RPMI7951 (cell line): ENCODE measurements at regions not wholly inside any gene's neighbourhood (a gene's known extent, or its start where the extent isn't known, plus 50 kb on each side); places are given as distances from the start of the nearest gene placed in this dataset.
A peak's percentile ranks its signal among the peaks of the same experiment; 100 is the strongest.

ENCODE experiments used
- DNase-seq: peaks from one replicate; pipeline ENCODE4 v3.0.0-alpha.2; 2012; ENCODE audit warnings: low read depth

DNA sequence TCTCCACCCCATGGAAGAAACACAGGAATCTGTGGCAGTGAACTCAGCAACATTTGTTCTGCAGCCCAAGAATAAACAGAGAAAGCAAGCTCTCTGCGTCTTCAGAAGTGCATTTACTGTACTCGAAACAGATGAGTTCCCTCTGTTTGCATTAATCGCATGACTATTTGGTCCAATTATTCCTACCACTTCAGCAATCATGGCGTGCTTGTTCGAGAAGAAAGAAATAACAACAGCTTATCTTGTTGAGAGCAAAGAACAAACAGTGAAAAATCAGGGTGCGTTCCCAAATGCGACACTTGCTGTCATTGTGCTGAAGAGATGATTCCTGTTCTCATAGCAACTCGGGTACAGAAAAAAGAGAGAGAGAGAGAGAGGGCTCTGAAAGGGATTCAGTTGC, 445.3 kb upstream of the MAF start:
- DNase-seq: no peak

DNA sequence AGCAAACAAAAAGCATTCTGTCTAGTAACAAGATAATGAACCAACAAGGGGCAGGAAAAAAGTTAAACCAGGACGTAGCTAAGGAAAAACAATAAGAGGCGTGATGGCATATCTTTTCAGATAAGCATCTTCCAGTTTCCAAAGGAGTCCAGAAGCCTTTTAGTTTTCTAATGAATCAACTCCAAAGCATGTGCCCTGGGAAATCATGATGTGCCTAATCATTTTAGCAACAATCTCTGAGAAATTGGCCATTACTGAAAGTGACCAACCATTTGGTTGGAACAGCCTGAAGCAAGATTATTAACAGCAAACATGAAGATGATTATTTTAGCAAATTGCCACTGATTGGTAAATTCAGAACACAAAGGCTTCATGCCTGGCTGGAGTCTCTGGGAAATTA, 440.9 kb upstream of the MAF start:
- peak; percentile 18 for DNase-seq

DNA sequence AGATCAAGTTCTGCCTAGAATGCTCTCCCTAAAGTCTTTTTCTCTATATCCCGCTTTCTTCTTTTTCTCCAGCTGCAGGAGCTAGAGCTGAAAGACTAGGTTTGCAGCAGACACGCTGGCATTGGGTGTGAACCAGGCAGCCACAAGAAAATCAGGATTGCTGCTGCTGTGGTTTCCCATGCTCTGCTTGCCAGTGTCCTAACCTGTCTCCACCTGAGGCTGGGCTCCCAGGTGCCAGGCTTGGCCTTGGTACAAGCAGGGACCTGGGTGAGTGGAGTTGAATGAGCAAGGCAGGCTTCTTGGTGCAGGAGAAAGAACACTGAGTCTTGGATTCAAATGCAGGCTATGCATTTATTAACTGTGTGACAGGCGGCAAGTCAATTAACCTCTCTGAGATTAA, 440.3 kb upstream of the MAF start:
- DNase-seq: no peak

DNA sequence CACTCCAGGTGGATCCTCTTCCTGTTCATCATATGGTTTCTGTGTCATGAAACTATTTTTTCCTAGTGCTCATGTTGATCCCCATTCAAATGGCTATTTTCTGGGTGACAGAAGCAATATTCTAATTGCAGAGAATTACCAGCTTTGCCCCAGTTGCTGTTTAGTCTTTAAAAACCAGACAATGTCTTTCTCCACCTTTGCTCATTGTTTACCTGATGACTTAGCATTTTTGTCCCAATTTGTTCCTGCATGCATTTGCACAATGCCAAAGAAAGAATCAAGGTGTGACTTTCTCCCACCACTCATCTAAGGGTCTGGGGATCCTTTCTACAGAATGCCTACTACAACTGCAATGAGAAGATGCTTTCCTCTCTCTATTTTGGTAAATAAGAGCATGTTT, 439.9 kb upstream of the MAF start:
- no peak for DNase-seq

DNA sequence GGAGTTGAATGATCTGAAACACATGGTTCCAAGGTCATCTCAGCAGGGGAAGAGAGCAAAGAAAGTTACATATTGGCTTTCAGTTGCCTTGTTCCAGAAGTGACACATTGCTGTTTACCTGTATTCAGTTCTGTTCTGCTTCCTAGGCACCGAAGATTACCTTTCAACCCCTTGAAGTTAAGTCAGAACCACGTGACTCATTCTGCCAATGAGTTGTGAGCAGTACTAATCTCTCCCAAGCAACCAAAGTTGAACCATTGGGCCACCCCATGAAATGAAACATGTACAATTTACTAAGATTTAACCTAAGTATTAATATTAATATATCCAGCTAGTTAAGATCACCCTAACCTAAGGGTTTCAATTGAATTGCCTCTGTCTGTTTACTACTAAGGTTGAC, 439.2 kb upstream of the MAF start:
- no peak for DNase-seq

DNA sequence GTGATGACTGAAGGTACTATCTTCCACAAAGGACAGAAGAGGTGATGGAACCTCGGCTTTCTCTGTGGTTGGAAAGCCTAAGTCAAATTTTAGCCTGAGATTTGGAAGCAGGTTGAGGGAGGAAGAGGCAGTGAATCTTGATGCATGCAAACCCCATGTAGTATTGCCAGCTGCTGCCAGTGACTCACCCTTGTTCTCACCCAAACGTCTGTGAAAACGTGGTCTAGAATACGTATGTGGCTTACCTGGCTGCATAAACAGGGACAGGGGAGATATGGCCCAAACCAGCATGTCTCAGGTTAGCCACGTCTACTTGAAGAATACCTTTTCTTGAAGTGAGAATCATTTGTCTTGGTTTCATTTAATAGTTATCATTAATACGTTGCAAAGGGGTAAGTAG, 438.0 kb upstream of the MAF start:
- no peak for DNase-seq

DNA sequence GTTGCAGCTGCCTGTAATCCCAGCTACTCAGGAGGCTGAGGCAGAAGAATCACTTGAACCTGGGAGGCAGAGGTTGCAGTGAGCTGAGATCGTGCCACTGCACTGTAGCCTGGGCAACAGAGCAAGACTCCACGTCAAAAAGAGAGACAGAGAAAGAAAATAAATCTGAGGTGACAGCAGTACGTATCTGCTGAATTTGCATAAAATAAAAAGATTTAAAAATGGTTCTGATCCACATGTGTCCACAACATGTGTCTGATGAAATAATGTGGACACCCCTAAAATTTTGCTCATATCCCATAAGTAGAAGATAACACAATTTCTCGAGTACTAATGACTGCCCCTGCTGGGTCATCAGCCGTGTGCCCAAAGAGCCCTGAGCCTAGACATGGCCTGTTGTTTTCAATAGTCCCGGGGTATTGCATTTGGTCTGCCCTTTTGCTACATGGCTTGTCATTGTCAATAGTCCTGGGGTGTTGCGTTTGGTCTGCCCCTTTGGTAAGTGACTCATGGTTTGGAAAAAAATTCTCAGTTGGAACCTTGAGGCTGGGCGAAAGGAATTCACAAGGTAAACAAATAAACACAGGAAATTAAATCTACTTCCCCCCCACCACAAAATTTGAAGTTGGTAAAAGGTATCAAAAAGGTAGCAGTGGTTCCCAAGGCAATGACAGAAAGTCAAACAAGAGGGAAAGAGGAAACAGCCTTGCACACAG, 434.6 kb upstream of the MAF start:
- no peak for DNase-seq

DNA sequence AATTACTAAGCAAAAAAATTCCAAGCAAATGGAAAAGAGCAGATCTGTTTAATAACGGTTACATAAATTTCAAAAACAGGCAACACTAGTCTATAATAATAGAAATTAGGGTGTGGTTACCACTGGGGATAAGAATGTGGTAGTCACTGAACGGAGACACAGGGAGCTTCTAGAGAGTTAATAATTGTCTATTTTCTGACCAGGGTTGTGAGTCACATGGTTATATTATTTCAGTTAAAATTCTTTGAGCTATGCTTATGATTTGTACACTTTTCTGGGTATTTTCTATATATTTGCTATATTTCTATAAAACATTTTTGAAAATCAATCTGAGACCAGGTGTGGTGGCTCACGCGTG, 433.9 kb upstream of the MAF start:
- DNase-seq: no peak

DNA sequence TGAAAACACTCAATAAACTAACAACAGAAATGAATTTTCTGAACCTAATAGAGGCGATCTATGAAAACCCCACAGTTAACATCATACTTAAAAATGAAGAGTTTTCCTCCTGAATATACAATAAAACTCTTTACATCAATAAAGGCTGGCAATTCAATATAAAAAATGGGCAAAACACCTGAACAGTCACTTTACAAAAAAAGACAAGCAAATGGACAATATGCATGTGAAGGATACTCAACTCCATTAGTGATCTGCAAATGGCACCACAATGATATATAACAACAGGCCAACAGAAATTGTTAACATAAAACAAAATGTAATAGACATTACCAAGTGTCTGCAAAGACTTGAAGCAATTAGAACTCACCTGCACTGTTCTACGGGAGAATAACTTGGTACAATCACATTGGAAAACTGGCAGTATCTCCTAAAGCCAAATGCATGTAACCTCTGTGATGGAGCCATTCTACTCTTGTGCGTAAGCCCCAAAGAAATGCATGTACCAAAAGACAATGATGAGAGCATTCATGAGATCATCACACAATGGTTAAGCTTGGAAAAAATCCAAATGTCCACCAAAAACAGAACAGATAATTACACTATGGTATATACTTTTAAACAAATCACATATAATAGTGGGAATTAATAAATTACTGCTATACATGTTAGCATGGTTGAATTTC, 433.4 kb upstream of the MAF start:
- no peak for DNase-seq

DNA sequence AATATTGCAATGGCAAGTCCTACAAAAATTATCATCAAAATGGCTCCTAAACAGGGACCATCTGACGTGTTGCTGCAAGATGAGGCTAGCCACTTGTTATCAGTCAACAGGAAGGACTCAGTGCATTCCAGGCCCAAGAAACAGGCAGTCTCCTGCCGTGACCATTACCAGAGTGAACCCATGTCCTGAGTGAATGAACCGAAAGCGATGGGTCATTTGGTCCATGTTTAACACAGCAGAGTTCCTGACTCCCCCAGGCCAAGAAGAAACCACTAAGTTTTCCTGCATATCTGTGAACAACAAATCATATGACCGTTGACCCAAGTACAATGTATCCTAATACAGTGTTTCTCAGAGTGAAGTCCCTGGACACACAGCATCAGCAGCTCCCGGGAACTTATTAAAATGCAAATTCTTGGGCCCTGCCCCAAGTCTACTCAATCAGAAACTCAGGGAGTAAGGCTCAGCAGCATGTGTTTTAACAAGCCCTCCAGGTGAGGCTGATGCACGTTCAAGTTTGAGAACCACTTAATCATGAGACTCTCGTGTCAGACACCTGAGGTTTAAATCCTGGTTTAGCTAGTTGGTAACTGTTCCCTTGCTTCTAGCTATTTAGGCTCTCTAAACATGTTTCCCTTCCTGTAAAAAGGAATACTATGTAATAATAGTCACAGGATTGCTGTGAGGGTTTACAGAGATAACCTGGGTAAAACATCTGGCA, 429.4 kb upstream of the MAF start:
- DNase-seq: peak; percentile 53

DNA sequence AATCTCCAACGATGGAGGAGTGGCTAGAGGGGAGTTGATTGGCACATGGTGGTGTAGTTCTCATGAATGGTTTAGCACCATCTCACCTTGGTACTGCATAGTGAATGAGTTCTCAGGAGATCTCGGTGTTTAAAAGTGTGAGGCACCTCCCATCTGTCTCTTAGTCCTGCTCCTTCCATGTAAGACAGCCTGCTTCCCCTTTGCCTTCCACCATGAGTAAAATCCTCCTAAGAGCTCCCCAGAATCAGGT, 428.8 kb upstream of the MAF start:
- DNase-seq: no peak

DNA sequence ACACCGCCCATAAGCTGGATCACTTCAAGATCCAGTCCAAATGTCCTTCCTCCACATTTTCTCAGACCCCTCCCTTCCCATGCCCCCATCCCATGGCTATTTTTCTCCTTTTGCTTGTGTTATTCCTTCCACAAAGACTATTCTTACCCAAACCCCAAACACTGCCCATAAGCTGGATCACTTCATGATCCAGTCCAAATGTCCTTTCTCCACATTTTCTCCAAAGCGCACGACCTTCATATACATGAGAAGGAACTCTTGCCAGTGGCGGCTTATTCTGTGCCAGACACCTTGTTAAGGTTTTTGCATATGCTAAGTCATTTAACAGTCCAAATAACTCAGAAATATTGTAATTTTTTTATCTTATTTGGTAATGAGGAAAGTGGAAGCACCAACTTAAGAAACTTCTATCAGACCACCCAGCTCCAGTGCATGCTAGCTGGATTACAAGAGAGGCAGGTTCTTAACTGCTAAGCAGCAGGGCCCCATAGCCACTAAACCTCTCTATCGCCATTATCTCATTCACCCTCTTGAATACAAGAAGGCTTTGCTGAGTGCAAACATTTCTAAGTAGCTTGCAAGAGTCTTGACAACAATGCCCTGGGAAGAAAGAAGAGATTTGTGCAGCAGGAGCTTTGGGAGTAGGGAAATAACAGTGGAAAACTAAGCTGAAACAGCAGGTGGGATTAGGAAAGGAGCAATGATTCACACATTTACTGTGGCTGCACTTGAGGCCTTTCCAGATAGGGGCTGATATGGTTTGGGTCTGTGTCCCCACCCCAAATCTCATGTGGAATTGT, 428.2 kb upstream of the MAF start:
- DNase-seq: no peak

DNA sequence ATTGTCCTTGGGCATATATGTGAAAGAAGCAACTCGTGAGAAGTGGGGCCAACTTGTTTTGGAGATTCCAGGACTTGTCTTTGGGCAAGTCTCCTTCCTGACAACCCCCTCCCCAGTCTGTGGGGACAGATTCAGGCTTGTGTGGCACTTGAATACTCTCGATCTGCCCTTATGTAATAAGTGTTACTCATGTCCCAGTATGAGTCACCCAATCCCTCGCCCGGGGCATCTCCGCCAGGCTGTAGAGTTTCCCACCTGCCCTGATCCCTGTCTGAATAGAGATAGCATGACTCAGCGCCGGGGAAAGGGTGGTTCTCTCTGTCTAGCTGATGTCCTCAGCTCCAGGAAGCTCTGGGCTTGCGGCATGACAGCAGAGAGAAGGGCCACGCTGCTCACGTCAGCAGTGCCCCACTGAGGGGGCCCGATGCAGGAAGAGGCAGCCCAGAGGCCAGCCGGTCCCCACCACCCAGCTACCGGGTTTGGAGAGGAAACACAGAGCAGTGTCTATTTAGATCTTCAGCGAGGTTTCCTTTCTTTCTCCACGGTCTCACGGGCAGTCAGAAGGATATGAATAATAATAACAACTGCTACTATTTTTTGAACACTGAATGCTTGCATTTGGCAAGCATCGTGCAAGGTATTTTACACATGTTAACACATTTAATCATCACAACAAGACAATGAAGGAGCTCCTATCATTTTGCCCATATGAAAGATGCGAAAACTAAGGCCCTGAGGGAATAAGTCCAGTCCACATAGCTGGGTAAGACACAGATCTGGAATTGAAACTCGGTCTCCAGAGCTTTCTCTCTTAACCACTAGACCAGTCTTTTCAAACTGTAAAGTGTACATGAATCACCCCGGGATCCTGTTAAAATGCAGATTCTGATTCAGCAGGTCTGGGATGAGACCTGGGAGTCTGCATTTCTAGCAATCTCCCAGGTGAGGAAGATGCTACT, 426.7 kb upstream of the MAF start:
- peak; percentile 99 for DNase-seq

DNA sequence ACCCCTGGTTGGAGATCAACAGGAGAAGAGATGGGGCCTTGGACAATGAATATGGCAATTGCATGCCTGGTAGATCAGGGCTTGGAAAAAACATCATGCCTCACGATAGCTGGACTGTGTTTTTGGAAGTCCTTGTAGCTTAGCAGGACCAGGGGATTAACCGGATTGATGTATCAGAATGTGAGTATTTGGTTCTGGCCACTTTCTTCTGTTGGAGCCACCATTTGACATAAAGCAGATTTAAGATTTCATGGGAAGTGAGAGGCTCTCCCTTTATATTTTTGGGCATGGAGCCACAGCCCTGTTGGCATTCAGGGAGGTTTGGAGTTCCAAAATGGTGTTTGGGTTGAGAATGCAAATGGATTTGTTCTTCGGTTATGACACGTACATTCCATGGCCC, 424.7 kb upstream of the MAF start:
- no peak for DNase-seq

DNA sequence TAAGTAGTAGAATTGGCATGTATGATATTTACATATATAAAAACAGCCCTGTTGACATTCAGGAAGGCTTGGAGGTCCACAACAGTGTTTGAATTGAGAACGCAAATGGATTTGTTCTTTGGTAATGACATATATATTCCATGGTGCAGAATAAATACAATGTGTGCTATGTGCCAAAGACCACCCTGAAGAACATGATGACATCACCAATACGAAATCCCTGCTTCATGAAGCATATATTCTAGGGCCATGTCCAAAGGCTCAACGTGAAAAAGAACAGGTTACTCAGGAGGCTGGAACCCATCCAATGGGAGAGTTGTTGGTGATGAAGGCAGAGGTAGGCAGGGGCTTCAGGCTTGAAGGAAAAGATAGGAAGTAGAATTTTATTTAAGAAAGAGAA, 423.9 kb upstream of the MAF start:
- DNase-seq: no peak

DNA sequence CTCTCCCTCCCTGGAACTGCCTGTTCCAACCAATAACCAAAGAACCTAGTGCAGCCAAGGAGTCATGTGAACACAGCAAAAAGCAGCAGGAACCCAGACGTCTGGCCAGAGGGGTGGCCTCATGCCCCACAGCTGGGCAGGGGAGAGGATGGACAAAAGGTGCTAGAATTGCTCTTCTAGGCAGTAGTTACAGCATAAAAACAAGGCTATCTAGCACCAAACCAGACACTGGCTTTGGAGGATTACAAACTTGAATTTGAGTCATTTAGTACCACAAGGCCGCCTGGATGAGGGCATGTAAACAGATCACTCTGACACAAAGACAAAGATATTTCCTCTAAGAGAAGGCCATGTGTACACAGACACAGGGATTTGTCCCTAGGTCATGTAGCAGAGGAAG, 423.3 kb upstream of the MAF start:
- peak; percentile 60 for DNase-seq

DNA sequence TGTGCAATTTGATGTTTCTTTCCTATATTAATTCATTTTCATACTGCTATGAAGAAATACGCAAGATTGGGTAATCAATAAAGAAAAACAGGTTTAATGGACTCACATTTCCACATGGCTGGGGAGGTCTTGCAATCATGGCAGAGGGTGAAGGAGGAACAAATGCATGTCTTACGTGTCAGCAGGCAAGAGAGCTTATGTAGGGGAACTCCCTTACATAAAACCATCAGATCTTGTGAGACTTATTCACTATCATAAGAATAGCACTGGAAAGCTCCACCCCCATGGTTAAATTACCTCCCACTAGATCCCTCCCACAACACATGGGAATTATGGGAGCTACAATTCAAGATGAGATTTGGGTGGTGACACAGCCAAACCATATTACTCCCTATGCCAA, 418.9 kb upstream of the MAF start:
- DNase-seq: no peak

DNA sequence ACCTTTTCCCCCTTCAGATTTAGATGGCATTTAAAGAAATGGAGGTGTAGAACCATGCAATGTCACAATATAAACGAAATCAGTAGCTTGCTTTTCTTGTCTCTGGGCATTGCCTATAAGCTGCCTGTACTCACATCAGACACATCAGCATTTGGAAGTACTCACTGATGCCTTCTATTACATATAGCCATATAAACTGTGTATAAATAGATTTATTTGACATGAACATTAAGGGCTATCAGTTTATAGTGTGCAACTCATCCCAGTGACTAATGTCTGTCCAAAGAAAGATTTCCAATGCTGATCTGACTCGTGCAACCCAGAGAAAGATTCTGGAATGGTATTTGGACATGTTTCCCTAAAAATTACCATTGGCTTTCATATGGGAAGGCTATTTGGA, 417.9 kb upstream of the MAF start:
- no peak for DNase-seq

DNA sequence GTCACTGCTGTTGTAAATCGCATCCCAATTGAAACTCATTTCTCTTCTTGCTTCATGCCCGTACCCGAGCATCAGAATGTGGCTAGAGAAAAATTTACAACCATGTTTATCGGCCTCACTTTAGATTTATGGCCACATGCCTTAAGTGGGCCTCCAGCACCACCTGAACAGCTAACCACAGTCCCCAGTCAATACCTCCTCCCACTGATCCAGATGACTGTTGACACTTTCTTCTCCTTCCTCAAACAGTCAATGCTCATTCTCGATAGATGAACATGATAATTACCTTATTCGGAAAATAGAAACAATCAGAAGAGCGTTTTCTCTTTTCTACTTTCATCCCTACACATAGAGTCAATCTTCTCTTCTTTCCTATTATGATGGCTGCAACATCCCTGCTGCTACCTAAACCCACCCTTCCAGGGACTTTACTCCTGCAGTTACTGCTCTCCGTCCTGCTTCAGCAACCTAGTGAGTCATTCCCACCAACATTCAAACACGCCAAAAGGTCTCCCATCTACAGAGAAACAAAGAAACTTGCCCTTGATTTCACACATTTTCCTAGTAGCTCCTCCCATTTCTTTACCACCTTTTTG, 416.3 kb upstream of the MAF start:
- no peak for DNase-seq

DNA sequence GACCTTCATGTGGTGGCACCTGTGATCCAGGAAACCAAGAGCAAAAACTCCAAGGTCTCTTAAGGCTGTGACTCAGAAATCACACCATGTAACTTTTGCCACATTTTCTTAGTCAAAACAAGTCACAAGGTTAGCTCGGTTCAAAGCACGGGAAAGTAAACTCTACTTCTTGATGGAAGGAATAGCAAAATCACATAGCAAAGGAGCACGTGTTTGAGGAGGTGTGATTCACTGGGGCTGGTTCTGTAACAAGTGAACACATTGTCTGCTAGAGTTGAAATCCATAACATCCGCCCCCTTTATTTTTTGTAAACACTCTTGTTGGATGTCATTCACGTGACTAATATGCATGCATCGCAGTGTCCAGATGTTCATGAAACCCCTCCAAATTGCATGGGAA, 415.0 kb upstream of the MAF start:
- DNase-seq: peak; percentile 63

DNA sequence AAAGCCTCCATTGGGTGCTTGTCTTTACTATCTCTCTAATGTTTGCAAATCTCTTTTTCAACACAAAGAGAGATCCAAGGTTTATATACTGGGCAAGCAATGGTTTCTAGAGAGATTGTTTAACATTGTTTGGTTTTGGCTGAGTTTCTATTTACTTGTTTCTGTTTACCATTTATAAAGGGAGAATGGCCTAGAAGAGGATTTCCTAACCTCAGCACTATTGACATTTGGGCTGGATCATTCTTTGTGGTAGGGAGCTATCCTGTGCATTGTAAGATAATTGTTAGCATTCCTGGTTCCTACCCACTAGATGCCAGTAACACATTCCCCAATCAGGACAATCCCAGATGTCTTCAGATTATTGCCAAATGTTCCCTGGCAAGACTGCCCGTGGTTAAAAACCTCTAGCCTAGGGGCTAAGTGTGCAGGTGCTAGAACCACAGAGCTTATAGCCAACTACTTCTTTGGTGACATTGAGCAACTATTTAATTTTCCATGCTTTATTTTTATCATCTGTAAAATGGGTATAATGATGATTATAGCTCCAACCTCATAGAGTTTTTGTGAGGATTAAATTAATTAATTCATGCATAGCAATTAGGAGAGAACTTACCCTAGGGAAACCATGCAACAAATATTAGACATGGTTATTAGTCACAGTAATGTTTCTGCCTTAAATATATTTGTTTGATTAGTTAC, 413.9 kb upstream of the MAF start:
- peak; percentile 87 for DNase-seq
